MCF 10A (cell line): ENCODE measurements at regions not wholly inside any gene's neighbourhood (a gene's known extent, or its start where the extent isn't known, plus 50 kb on each side); places are given as distances from the start of the nearest gene placed in this dataset.

Source experiments
- BruUV-seq: library from RNA; stranded (reverse); fragments of 400-500 nt; replicated peaks from 2 replicates; lab custom pipeline; 2021; lab: Mats Ljungman, UMichigan
- CTCF ChIA-PET: fragments of 300-600 bp; sonication (Branson Sonifier 250); formaldehyde crosslinking; extraction: SDS; loops from one replicate; lab custom pipeline; 2021; ENCODE audit warnings: antibody characterized with exemption, inconsistent platforms; lab: Yijun Ruan, JAX
- POLR2A ChIA-PET: fragments of 300-600, 350-650 bp; sonication (Branson Sonifier 250); formaldehyde crosslinking; extraction: SDS; loops from one replicate; lab custom pipeline; 2020; ENCODE audit warnings: antibody characterized with exemption, inconsistent platforms; lab: Yijun Ruan, JAX
- DNase-seq: peaks from one replicate; pipeline ENCODE4 v3.0.0-alpha.2; 2018; ENCODE audit not compliant: unreplicated experiment
- H3K27ac Mint-ChIP-seq: one replicate; pipeline ENCODE4 v1.8.0; 2022; ENCODE audit warnings: mild to moderate bottlenecking, low read depth, mixed read lengths; ENCODE audit not compliant: unreplicated experiment
- H3K27me3 Mint-ChIP-seq: one replicate; pipeline ENCODE4 v1.8.0; 2022; ENCODE audit warnings: mixed read lengths; ENCODE audit not compliant: insufficient read depth, unreplicated experiment
- H3K36me3 Mint-ChIP-seq: one replicate; pipeline ENCODE4 v1.8.0; 2022; ENCODE audit warnings: mild to moderate bottlenecking, moderate library complexity, mixed read lengths; ENCODE audit not compliant: insufficient read depth, unreplicated experiment
- H3K4me1 Mint-ChIP-seq: one replicate; pipeline ENCODE4 v1.8.0; 2022; ENCODE audit warnings: mixed read lengths; ENCODE audit not compliant: insufficient read depth, unreplicated experiment
- H3K4me3 Mint-ChIP-seq: one replicate; pipeline ENCODE4 v1.8.0; 2022; ENCODE audit warnings: mild to moderate bottlenecking, moderate library complexity, mixed read lengths; ENCODE audit not compliant: unreplicated experiment
- H3K9me3 Mint-ChIP-seq: one replicate; pipeline ENCODE4 v1.8.0; 2022; ENCODE audit warnings: mixed read lengths; ENCODE audit not compliant: unreplicated experiment
- CTCF ChIP-seq: fragments of 200-600 bp; IDR thresholded peaks from one replicate; pipeline ENCODE4 v1.8.0; 2022; ENCODE audit warnings: antibody characterized with exemption, mild to moderate bottlenecking; ENCODE audit not compliant: unreplicated experiment
- intact Hi-C: fragments of 100-400 bp; cut with micrococcal nuclease; formaldehyde crosslinking; loops from 2 replicates; pipeline ENCODE4 v1.14.1; 2022

GRCh38 chrX:64642482-64642881, 247.2 kb upstream of the MTMR8 start:
- no peak overlapping the region for H3K4me3 Mint-ChIP-seq
- ChIA-PET POLR2A (no interaction called here), CTCF (interaction anchor here (0.7 kb wide), 1 partner anchor 716 kb away, joined by 3 read pairs; no protein-coding TSS in a partner anchor)
- intact Hi-C loops = no loop called here
- H3K4me1 Mint-ChIP-seq = no peaks in the 10 kb centered on the region
- no peak for DNase-seq
- no peaks in the 10 kb centered on the region for H3K36me3 Mint-ChIP-seq
- TF ChIP-seq CTCF = no peak
- H3K27me3 Mint-ChIP-seq = no peaks in the 10 kb centered on the region
- BruUV-seq = no TSS peak
- H3K27ac Mint-ChIP-seq = no peak overlapping the region
- peaks cover 43% of the 10 kb centered on the region for H3K9me3 Mint-ChIP-seq
